Panc1 (cell line): ENCODE measurements at regions not wholly inside any gene's neighbourhood (a gene's known extent, or its start where the extent isn't known, plus 50 kb on each side); places are given as distances from the start of the nearest gene placed in this dataset.

Experiments
- ATAC-seq: fragments of 200-7000 bp; cut with Tn5 transposase; 2 replicates; pipeline ENCODE4 v1.9.1; 2020; ENCODE audit warnings: mild to moderate bottlenecking, moderate library complexity
- BruUV-seq: library from RNA; stranded (reverse); fragments of 400-500 nt; replicated peaks from 2 replicates; lab custom pipeline; 2021; lab: Mats Ljungman, UMichigan
- CTCF ChIA-PET: fragments of 300-600 bp; sonication (Branson Sonifier 250); formaldehyde crosslinking; loops from one replicate; lab custom pipeline; 2022; ENCODE audit warnings: antibody characterized with exemption; lab: Charles Lee
- POLR2A ChIA-PET: fragments of 300-600 bp; sonication (Branson Sonifier 250); formaldehyde crosslinking; loops from one replicate; lab custom pipeline; 2022; ENCODE audit warnings: antibody characterized with exemption; lab: Charles Lee
- DNase-seq: peaks from one replicate; pipeline ENCODE4 v3.0.0-alpha.2; 2010; ENCODE audit warnings: low read depth, low spot score
- H3K27ac ChIP-seq: 2 replicates; pipeline ENCODE4 v1.5.1; 2011; ENCODE audit warnings: mild to moderate bottlenecking, low read length, inconsistent platforms
- H3K27me3 ChIP-seq: fragments of 200-500 bp; sonication (Bioruptor generic); 2 replicates; pipeline ENCODE4 v1.6.0; 2014; ENCODE audit warnings: low read length, inconsistent platforms; ENCODE audit not compliant: control insufficient read depth, insufficient read depth
- H3K36me3 ChIP-seq: fragments of 200-500 bp; sonication (Bioruptor generic); 2 replicates; pipeline ENCODE4 v1.5.1; 2014; ENCODE audit warnings: inconsistent platforms, mild to moderate bottlenecking, low read length, moderate library complexity; ENCODE audit not compliant: control insufficient read depth, insufficient read depth
- H3K4me1 ChIP-seq: 2 replicates; pipeline ENCODE4 v1.5.1; 2011; ENCODE audit warnings: inconsistent platforms, mild to moderate bottlenecking, low read length, moderate library complexity; ENCODE audit not compliant: control insufficient read depth, insufficient read depth
- H3K4me3 ChIP-seq, 2 experiments: 2 replicates each; pipeline ENCODE4 v1.5.1; 2011 to 2012; ENCODE audit warnings: low read depth in 2 of 2, low read length in 2 of 2, mild to moderate bottlenecking in 2 of 2, inconsistent platforms in 1 of 2, moderate library complexity in 1 of 2
- H3K9me3 ChIP-seq: fragments of 200-500 bp; sonication (Bioruptor generic); 2 replicates; pipeline ENCODE4 v1.5.1; 2014; ENCODE audit warnings: low read depth, mild to moderate bottlenecking, inconsistent platforms, low read length, moderate library complexity; ENCODE audit not compliant: control insufficient read depth, insufficient read depth
- POLR2AphosphoS5 ChIP-seq: IDR thresholded peaks from 2 replicates; pipeline ENCODE4 v1.6.1; 2012; ENCODE audit warnings: mild to moderate bottlenecking, low read depth, low read length, moderate library complexity
- SIN3A ChIP-seq: IDR thresholded peaks from 2 replicates; pipeline ENCODE4 v1.6.1; 2012; ENCODE audit warnings: low read depth, mild to moderate bottlenecking, low read length, moderate library complexity, borderline replicate concordance; ENCODE audit not compliant: insufficient read depth
- TCF7L2 ChIP-seq: IDR thresholded peaks from 2 replicates; pipeline ENCODE4 v1.6.1; 2011; ENCODE audit warnings: mild to moderate bottlenecking, low read depth, low read length, inconsistent platforms
- in situ Hi-C: cut with HindIII; loops from 2 replicates; pipeline ENCODE4 v1.10.0; 2016; ENCODE audit warnings: low sequenced_read_pairs, low pct_unique_long_range_greater_than_20kb
- intact Hi-C: fragments of 100-400 bp; cut with micrococcal nuclease; formaldehyde crosslinking; loops from one replicate; pipeline ENCODE4 v1.10.0; 2022; ENCODE audit not compliant: unreplicated experiment
- TF ChIP-seq, protein P1 (sequence below): fragments of 450-650 bp; IDR thresholded peaks from 2 replicates; pipeline ENCODE4 v1.5.1; 2017; ENCODE audit warnings: mild to moderate bottlenecking
- TF ChIP-seq, protein P2 (sequence below), 2 experiments: IDR thresholded peaks; 2 replicates each; pipeline ENCODE4 v1.6.1; 2011 to 2012; ENCODE audit warnings: low read depth in 2 of 2, control low read depth in 1 of 2, low read length in 1 of 2, mild to moderate bottlenecking in 1 of 2, moderate library complexity in 1 of 2; ENCODE audit not compliant: insufficient read depth in 1 of 2

DNA sequence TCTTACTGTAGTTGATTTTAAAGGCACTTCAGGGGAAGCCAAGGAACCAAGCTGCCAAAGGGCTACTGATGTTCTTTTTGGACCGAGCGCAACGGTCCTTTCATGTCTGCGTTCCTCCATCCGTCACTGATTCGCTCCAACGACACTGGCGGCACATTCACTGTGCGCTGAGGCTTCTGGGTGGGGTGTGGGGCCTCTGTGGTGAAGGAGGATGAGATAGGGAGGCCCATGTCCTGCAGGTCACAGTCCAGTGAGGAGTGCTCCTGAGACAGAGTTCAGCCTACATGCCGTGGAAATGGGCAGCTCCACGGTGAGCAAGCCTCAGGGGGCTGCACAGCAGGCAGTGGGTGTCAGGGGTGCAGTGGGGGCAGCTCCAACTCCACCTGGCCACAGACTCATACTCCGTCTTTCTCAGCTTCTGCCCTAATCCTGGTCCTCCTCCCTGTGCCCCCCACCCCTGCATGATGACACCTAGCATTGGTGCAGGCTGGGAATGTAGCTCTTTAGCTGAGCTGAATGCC is 87.8 kb upstream of the SHANK2 start:
- DNase-seq (no peak), ATAC-seq (no peak)
- Histone ChIP-seq H3K27ac (no peak overlapping the region), H3K9me3 (no peaks in the 10 kb centered on the region), H3K36me3 (no peaks in the 10 kb centered on the region), H3K4me1 (no peaks in the 10 kb centered on the region), H3K4me3 (no peak overlapping the region), H3K27me3 (peaks cover 2% of the 10 kb centered on the region; the same call in 1 of the 2 replicates)
- CTCF ChIA-PET = no interaction called here
- intact Hi-C loops = no loop called here
- no TSS peak for BruUV-seq
- TF ChIP-seq SIN3A (no peak), POLR2AphosphoS5 (no peak), TCF7L2 (no peak)
- TF ChIP-seq, protein P1, sequence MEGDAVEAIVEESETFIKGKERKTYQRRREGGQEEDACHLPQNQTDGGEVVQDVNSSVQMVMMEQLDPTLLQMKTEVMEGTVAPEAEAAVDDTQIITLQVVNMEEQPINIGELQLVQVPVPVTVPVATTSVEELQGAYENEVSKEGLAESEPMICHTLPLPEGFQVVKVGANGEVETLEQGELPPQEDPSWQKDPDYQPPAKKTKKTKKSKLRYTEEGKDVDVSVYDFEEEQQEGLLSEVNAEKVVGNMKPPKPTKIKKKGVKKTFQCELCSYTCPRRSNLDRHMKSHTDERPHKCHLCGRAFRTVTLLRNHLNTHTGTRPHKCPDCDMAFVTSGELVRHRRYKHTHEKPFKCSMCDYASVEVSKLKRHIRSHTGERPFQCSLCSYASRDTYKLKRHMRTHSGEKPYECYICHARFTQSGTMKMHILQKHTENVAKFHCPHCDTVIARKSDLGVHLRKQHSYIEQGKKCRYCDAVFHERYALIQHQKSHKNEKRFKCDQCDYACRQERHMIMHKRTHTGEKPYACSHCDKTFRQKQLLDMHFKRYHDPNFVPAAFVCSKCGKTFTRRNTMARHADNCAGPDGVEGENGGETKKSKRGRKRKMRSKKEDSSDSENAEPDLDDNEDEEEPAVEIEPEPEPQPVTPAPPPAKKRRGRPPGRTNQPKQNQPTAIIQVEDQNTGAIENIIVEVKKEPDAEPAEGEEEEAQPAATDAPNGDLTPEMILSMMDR = no peak
- TF ChIP-seq, protein P2, sequence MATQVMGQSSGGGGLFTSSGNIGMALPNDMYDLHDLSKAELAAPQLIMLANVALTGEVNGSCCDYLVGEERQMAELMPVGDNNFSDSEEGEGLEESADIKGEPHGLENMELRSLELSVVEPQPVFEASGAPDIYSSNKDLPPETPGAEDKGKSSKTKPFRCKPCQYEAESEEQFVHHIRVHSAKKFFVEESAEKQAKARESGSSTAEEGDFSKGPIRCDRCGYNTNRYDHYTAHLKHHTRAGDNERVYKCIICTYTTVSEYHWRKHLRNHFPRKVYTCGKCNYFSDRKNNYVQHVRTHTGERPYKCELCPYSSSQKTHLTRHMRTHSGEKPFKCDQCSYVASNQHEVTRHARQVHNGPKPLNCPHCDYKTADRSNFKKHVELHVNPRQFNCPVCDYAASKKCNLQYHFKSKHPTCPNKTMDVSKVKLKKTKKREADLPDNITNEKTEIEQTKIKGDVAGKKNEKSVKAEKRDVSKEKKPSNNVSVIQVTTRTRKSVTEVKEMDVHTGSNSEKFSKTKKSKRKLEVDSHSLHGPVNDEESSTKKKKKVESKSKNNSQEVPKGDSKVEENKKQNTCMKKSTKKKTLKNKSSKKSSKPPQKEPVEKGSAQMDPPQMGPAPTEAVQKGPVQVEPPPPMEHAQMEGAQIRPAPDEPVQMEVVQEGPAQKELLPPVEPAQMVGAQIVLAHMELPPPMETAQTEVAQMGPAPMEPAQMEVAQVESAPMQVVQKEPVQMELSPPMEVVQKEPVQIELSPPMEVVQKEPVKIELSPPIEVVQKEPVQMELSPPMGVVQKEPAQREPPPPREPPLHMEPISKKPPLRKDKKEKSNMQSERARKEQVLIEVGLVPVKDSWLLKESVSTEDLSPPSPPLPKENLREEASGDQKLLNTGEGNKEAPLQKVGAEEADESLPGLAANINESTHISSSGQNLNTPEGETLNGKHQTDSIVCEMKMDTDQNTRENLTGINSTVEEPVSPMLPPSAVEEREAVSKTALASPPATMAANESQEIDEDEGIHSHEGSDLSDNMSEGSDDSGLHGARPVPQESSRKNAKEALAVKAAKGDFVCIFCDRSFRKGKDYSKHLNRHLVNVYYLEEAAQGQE (IDR thresholded peaks at IDR 0.05; ENCODE audit: insufficient read depth in 1 of 2, low read depth in 2 of 2, low read length in 1 of 2) = no peak
- POLR2A ChIA-PET = no interaction called here
- in situ Hi-C loops = no loop called here

DNA sequence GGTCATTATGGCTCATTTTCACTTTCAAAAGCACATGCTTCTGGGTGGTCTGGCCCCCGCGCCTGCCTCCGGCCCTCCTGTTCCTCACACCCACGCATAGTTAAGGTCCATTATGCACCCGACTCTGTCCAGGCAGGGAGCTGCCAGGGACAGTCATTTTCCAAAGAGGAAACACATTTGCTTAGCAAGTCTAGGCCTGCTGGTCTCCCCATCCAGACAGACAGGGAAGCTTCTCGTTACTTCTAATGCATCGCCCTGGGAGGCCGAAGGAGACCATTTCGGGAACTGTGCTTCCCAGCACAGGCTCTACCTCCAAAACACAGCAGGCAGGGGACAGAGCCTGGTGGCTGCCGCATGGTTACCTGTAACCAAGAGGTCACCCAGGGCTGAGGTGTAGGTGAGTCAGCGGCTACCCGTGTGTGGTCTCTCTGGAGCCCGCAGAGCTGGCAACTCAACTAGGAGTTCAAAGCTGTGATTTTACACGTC is 87.1 kb upstream of the SHANK2 start:
- ChIA-PET POLR2A (no interaction called here), CTCF (no interaction called here)
- H3K9me3 ChIP-seq = no peaks in the 10 kb centered on the region
- intact Hi-C loops (no loop called here), in situ Hi-C loops (no loop called here)
- BruUV-seq = no TSS peak
- no peaks in the 10 kb centered on the region for H3K4me1 ChIP-seq
- DNase-seq (no peak), ATAC-seq (no peak)
- TF ChIP-seq, protein P2 (IDR thresholded peaks at IDR 0.05; ENCODE audit: insufficient read depth in 1 of 2, low read depth in 2 of 2, low read length in 1 of 2) = no peak
- TF ChIP-seq POLR2AphosphoS5 (no peak), TCF7L2 (no peak), SIN3A (no peak)
- TF ChIP-seq, protein P1 = no peak
- H3K27me3 ChIP-seq = peaks cover 2% of the 10 kb centered on the region; the same call in 1 of the 2 replicates
- no peak overlapping the region for H3K27ac ChIP-seq
- no peaks in the 10 kb centered on the region for H3K36me3 ChIP-seq
- no peak overlapping the region for H3K4me3 ChIP-seq
